Neural progenitor cell (in vitro differentiated cells): ENCODE measurements at regions not wholly inside any gene's neighbourhood (a gene's known extent, or its start where the extent isn't known, plus 50 kb on each side); places are given as distances from the start of the nearest gene placed in this dataset.

Source experiments
- EZH2 ChIP-seq: fragments of 200-600 bp; sonication (generic); IDR thresholded peaks from 2 replicates; pipeline ENCODE4 v1.6.1; 2017; ENCODE audit warnings: antibody characterized with exemption, mild to moderate bottlenecking, moderate library complexity
- EZH2phosphoT487 ChIP-seq: fragments of 200-600 bp; sonication (generic); IDR thresholded peaks from 2 replicates; pipeline ENCODE4 v1.6.1; 2017; ENCODE audit warnings: antibody characterized with exemption
- TF ChIP-seq, protein P1 (sequence below): fragments of 200-600 bp; sonication (generic); IDR thresholded peaks from 2 replicates; pipeline ENCODE4 v1.5.1; 2017; ENCODE audit warnings: antibody characterized with exemption, mild to moderate bottlenecking

DNA sequence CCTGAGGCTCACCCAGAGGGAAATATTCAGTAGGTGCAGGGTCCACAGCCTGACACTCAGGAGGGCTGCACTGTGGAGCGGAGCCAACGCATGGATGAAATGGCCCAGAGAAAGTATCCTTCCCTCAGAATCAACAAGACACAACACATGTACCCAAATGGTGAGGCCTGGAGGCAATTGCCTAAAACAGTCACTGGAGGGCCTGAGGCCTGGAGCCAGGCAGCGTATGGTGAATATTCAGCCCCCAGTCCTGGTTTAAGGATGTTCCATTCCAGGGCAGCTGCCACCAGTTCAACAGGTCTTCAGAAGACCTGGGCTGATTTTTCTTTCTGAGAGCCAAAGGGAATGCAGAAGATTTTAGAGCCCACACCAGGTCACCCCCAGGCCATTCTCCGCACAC, 264.8 kb downstream of the INSC start:
- TF ChIP-seq, protein P1, sequence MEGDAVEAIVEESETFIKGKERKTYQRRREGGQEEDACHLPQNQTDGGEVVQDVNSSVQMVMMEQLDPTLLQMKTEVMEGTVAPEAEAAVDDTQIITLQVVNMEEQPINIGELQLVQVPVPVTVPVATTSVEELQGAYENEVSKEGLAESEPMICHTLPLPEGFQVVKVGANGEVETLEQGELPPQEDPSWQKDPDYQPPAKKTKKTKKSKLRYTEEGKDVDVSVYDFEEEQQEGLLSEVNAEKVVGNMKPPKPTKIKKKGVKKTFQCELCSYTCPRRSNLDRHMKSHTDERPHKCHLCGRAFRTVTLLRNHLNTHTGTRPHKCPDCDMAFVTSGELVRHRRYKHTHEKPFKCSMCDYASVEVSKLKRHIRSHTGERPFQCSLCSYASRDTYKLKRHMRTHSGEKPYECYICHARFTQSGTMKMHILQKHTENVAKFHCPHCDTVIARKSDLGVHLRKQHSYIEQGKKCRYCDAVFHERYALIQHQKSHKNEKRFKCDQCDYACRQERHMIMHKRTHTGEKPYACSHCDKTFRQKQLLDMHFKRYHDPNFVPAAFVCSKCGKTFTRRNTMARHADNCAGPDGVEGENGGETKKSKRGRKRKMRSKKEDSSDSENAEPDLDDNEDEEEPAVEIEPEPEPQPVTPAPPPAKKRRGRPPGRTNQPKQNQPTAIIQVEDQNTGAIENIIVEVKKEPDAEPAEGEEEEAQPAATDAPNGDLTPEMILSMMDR, result peak; percentile 21
- TF ChIP-seq EZH2 (no peak), EZH2phosphoT487 (no peak)
